ENCODE measurements at regions not wholly inside any gene's neighbourhood (a gene's known extent, or its start where the extent isn't known, plus 50 kb on each side); places are given as distances from the start of the nearest gene placed in this dataset.

- no peak for DNase-seq (ENCODE audit: low read depth, low spot score)
Measured at GRCh38 chr1:221856228-221857093, 114.6 kb upstream of the DUSP10 start.

- no peak for DNase-seq (ENCODE audit: low read depth, low spot score)
Measured at GRCh38 chr1:221855156-221855555, 113.3 kb upstream of the DUSP10 start.

GRCh38 chr1:221851336-221851735 is 109.4 kb upstream of the DUSP10 start:
- no peak for DNase-seq (ENCODE audit: low read depth, low spot score)

GRCh38 chr1:221850470-221851187 is 108.7 kb upstream of the DUSP10 start:
- no peak for DNase-seq (ENCODE audit: low read depth, low spot score)

GRCh38 chr1:221849897-221850296 is 108.0 kb upstream of the DUSP10 start:
- no peak for DNase-seq (ENCODE audit: low read depth, low spot score)

- DNase-seq (ENCODE audit: low read depth, low spot score): no peak
Measured at GRCh38 chr1:221849110-221849509, 107.2 kb upstream of the DUSP10 start.

GRCh38 chr1:221847676-221848075 is 105.8 kb upstream of the DUSP10 start:
- DNase-seq (ENCODE audit: low read depth, low spot score): no peak

GRCh38 chr1:221845650-221846371 is 103.9 kb upstream of the DUSP10 start:
- no peak for DNase-seq (ENCODE audit: low read depth, low spot score)

- DNase-seq (ENCODE audit: low read depth, low spot score): no peak
Measured at GRCh38 chr1:221841983-221842335, 100.1 kb upstream of the DUSP10 start.

GRCh38 chr1:221841251-221841982 is 99.5 kb upstream of the DUSP10 start:
- DNase-seq (ENCODE audit: low read depth, low spot score): no peak

- no peak for DNase-seq (ENCODE audit: low read depth, low spot score)
Measured at GRCh38 chr1:221840511-221841243, 98.8 kb upstream of the DUSP10 start.

- DNase-seq (ENCODE audit: low read depth, low spot score): peak; percentile 47
Measured at GRCh38 chr1:221839782-221840395, 98.0 kb upstream of the DUSP10 start.

- no peak for DNase-seq (ENCODE audit: low read depth, low spot score)
Measured at GRCh38 chr1:221839321-221839720, 97.4 kb upstream of the DUSP10 start.

GRCh38 chr1:221837896-221838295 is 96.0 kb upstream of the DUSP10 start:
- no peak for DNase-seq (ENCODE audit: low read depth, low spot score)

GRCh38 chr1:221834698-221835513 is 93.0 kb upstream of the DUSP10 start:
- DNase-seq (ENCODE audit: low read depth, low spot score): no peak

- DNase-seq (ENCODE audit: low read depth, low spot score): peak; percentile 45
Measured at GRCh38 chr1:221832617-221833016, 90.7 kb upstream of the DUSP10 start.

GRCh38 chr1:221832151-221832550 is 90.3 kb upstream of the DUSP10 start:
- no peak for DNase-seq (ENCODE audit: low read depth, low spot score)

GRCh38 chr1:221829327-221830015 is 87.6 kb upstream of the DUSP10 start:
- DNase-seq (ENCODE audit: low read depth, low spot score): peak; percentile 78

- DNase-seq (ENCODE audit: low read depth, low spot score): no peak
Measured at GRCh38 chr1:221827307-221827642, 85.4 kb upstream of the DUSP10 start.
